Immature natural killer cell (primary cell): ENCODE measurements at regions not wholly inside any gene's neighbourhood (a gene's known extent, or its start where the extent isn't known, plus 50 kb on each side); places are given as distances from the start of the nearest gene placed in this dataset.

Experiments used
- DNase-seq, 3 donors: peaks; one replicate each; pipeline ENCODE4 v3.0.0; 2022; ENCODE audit warnings: mixed read lengths in 1 of 3
- H3K27ac Mint-ChIP-seq, 6 donors: one replicate each; pipeline ENCODE4 v1.8.0; 2020; ENCODE audit warnings: mixed read lengths in 6 of 6, mild to moderate bottlenecking in 5 of 6, inconsistent platforms in 4 of 6, moderate library complexity in 3 of 6
- H3K27me3 Mint-ChIP-seq, 3 donors: one replicate each; pipeline ENCODE4 v1.8.0; 2020 to 2021; ENCODE audit warnings: low read depth in 3 of 3, mild to moderate bottlenecking in 3 of 3, mixed read lengths in 3 of 3, moderate library complexity in 3 of 3, inconsistent platforms in 1 of 3
- H3K36me3 Mint-ChIP-seq, 3 donors: one replicate each; pipeline ENCODE4 v1.8.0; 2020; ENCODE audit warnings: mixed read lengths in 3 of 3, inconsistent platforms in 2 of 3, mild to moderate bottlenecking in 2 of 3
- H3K4me1 Mint-ChIP-seq, 2 donors: one replicate each; pipeline ENCODE4 v1.8.0; 2020; ENCODE audit warnings: inconsistent platforms in 2 of 2, mild to moderate bottlenecking in 2 of 2, mixed read lengths in 2 of 2, moderate library complexity in 1 of 2
- H3K4me3 Mint-ChIP-seq, 5 donors: one replicate each; pipeline ENCODE4 v1.8.0; 2020; ENCODE audit warnings: mild to moderate bottlenecking in 5 of 5, mixed read lengths in 5 of 5, inconsistent platforms in 3 of 5, moderate library complexity in 3 of 5
- H3K9me3 Mint-ChIP-seq, 6 donors: one replicate each; pipeline ENCODE4 v1.8.0; 2020; ENCODE audit warnings: mild to moderate bottlenecking in 6 of 6, mixed read lengths in 6 of 6, inconsistent platforms in 4 of 6, moderate library complexity in 3 of 6

DNA sequence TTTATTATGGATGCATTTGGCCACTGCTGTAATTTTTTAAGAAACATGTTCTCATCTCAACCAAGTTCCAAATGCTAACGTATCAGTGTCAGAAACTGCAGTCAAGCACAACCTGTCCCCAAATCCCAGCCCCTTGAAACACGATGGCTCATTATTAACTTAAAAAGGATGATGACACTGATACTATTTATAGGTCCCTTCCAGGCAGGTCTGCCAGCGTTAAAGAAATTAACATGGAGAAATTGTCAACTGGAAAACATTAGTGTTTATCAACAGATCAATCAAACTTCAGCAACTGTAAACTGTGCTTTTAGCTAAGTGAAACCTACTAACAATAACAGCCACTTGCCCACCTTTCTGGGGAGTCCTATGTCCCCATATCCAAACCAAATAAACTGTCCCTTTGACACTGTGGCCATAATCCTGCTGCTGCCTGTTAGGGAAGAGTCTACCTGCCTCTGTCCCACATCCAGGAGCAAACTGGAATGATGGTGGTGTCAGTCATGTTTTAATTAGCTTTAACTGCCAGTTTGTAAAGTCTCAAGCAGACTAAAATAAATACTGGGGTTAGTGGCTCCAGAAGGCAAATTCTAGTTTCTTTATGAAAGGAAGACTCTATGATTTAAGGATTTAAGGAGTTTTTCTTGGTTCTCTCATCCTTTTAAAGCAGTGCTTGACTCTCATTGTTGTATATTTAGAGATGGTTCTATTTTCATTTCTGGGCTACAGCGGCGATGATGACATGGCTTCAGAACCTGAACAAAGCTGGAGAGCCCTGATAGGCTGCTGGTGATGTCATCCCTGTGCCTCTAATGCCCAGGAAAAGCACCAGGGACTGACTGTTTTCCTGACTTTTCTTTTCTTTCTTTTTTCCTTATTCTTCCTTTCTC is 583.6 kb upstream of the PIK3C3 start:
- Mint-ChIP-seq H3K4me3 (no peak overlapping the region), H3K4me1 (no peaks in the 10 kb centered on the region), H3K9me3 (peaks cover 2 to 32% (median 16%) of the 10 kb centered on the region in 6 donors), H3K27ac (no peak overlapping the region), H3K36me3 (no peaks in the 10 kb centered on the region), H3K27me3 (peaks cover 0 to 2% (median 0%) of the 10 kb centered on the region in 3 donors)
- no peak for DNase-seq

DNA sequence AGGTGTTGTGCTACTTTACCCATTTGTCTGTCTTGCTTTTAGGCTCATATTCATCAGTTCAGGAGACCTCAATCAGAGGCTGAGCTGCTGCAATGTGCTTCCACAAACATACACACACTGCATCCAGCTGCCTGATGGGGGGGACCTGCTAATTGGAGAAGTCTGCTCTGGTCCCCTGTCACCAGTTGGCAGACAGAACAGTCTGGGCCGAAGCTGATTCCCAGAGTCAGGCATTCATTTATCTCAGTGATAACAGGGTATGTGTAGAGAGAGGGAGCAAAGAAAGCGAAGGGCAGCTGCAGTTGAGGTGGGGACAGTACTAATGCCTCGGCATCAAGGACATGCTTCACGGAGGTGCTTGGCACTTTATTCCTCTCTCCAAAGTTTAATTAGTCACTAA is 584.3 kb upstream of the PIK3C3 start:
- DNase-seq = no peak
- H3K4me3 Mint-ChIP-seq = no peak overlapping the region
- H3K27ac Mint-ChIP-seq = no peak overlapping the region
- H3K27me3 Mint-ChIP-seq = no peaks in the 10 kb centered on the region
- no peaks in the 10 kb centered on the region for H3K4me1 Mint-ChIP-seq
- H3K36me3 Mint-ChIP-seq = no peaks in the 10 kb centered on the region
- peaks cover 2 to 26% (median 16%) of the 10 kb centered on the region in 6 donors for H3K9me3 Mint-ChIP-seq

DNA sequence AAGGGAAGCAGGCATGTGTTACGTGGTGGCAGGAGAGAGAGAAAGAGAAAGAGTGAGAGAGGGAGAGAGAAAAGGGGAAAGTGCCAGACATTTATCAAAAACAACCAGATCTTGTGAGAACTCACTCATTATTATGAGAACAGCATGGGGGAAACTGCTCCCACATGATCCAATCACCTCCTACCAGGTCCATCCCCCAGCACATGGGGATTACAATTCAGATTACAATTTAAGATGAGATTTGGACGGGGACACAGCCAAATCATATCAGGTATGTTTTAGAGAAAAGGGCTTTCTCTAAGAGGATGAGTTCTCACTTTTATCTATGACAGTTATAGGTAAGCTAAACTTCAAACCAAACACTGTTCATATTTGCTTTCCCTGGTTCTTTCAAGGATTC is 597.3 kb upstream of the PIK3C3 start:
- Mint-ChIP-seq H3K27ac (no peak overlapping the region), H3K4me1 (no peaks in the 10 kb centered on the region), H3K4me3 (no peak overlapping the region)

DNA sequence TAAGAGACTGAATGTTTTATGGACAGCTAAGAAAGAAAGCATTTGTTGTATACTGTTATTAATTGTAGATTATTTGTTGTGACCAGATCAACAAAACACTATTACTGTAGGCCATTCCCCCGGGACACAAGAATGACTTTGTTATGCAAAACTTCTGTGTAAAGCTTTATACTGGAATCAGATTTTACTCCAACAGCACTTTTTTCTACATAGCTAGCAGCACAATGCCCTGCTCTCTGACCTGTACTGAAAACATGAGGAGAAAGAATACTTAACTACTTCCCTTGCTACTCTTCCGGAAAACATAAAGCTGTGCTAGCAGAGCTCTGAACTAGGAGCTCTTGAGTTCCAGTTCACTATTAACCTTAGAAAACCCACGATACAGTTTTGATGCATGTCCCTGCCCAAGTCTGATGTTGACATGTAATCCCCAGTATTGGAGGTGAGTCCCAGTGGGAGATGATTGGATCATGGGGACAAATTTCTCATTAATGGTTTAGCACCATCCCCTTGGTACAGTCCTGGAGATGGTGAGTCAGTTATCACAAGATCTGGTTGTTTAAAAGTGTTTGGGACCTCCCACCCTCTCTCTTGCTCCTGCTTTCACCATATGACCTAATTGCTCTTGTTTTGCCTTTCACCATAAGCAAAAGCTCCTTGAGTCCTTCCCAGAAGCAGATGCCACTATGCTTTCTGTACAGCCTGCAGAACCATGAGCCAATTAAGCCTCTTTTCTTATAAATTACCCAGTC is 601.1 kb upstream of the PIK3C3 start:
- H3K36me3 Mint-ChIP-seq = no peaks in the 10 kb centered on the region
- H3K27me3 Mint-ChIP-seq = peaks cover 0 to 2% (median 0%) of the 10 kb centered on the region in 3 donors
- no peak overlapping the region for H3K27ac Mint-ChIP-seq
- no peak for DNase-seq
- no peak overlapping the region for H3K4me3 Mint-ChIP-seq
- peaks cover 0 to 33% (median 17%) of the 10 kb centered on the region in 6 donors for H3K9me3 Mint-ChIP-seq
- H3K4me1 Mint-ChIP-seq = no peaks in the 10 kb centered on the region

More for the DNA sequence above, 597.3 kb upstream of the PIK3C3 start:
- no peaks in the 10 kb centered on the region for H3K36me3 Mint-ChIP-seq
- peaks cover 0 to 47% (median 23%) of the 10 kb centered on the region in 6 donors for H3K9me3 Mint-ChIP-seq
- H3K27me3 Mint-ChIP-seq = peaks cover 0 to 2% (median 0%) of the 10 kb centered on the region in 3 donors
- DNase-seq = no peak

- no peak overlapping the region for H3K27ac Mint-ChIP-seq
- no peaks in the 10 kb centered on the region for H3K27me3 Mint-ChIP-seq
- peaks cover 0 to 27% (median 10%) of the 10 kb centered on the region in 6 donors for H3K9me3 Mint-ChIP-seq
Measured at GRCh38 chr18:41351430-41351829, 603.6 kb upstream of the PIK3C3 start.

GRCh38 chr18:41347057-41347456 is 608.0 kb upstream of the PIK3C3 start:
- Mint-ChIP-seq H3K27ac (no peak overlapping the region), H3K36me3 (no peaks in the 10 kb centered on the region), H3K4me1 (no peaks in the 10 kb centered on the region), H3K27me3 (no peaks in the 10 kb centered on the region), H3K9me3 (peaks cover 8 to 29% (median 12%) of the 10 kb centered on the region in 6 donors), H3K4me3 (no peak overlapping the region)
- no peak for DNase-seq

More at GRCh38 chr18:41351430-41351829, 603.6 kb upstream of the PIK3C3 start:
- no peaks in the 10 kb centered on the region for H3K36me3 Mint-ChIP-seq
- H3K4me3 Mint-ChIP-seq = no peak overlapping the region
- DNase-seq = no peak
- no peaks in the 10 kb centered on the region for H3K4me1 Mint-ChIP-seq

GRCh38 chr18:41343808-41344207 is 611.2 kb upstream of the PIK3C3 start:
- peaks cover 11 to 36% (median 21%) of the 10 kb centered on the region in 6 donors for H3K9me3 Mint-ChIP-seq
- H3K27ac Mint-ChIP-seq = no peak overlapping the region
- no peaks in the 10 kb centered on the region for H3K4me1 Mint-ChIP-seq
- H3K36me3 Mint-ChIP-seq = no peaks in the 10 kb centered on the region
- no peaks in the 10 kb centered on the region for H3K27me3 Mint-ChIP-seq
- H3K4me3 Mint-ChIP-seq = no peak overlapping the region
- no peak for DNase-seq

DNA sequence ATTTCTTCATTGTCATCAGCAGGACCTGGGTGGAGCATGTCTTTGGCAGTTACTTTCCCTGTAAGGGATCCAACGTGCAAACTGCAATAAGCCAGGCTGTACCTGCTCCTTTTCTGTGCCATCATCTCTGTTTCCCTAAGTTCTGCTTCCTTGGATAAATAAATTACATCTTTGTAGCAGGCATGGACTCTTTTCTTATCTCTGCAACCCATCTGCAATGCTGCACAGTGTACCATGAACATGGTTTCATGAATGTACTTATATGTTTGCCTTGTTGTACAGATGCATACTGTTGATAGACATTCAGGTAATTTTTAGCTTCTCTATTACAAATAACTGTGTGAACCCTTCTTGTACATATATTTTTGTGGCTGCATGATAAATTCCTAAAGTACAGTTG is 616.7 kb upstream of the PIK3C3 start:
- Mint-ChIP-seq H3K4me3 (no peak overlapping the region), H3K9me3 (peaks cover 12 to 45% (median 24%) of the 10 kb centered on the region in 6 donors), H3K27ac (no peak overlapping the region), H3K4me1 (no peaks in the 10 kb centered on the region), H3K27me3 (no peaks in the 10 kb centered on the region), H3K36me3 (no peaks in the 10 kb centered on the region)
- no peak for DNase-seq

DNA sequence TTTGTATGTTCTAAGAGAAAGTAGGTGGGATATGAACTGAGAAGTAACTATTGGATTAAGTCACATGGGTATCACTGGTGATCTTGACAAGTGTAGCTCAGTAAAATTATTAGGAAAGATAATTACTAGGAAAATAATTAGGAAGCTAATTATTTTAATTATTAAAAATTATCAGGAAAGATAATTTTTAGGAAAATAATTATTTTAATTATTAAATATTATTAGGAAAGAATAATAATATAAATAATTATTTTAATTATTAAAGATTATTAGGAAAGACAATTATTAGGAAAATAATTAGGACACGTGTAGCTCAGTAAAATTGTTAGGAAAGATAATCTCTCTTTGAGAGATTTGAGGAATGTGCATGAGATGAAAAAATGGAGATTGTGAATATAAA is 623.4 kb upstream of the PIK3C3 start:
- no peak for DNase-seq
- no peak overlapping the region for H3K27ac Mint-ChIP-seq
- peaks cover 8 to 37% (median 18%) of the 10 kb centered on the region in 6 donors for H3K9me3 Mint-ChIP-seq
- H3K4me3 Mint-ChIP-seq = no peak overlapping the region
- peaks cover 0 to 6% (median 3%) of the 10 kb centered on the region in 3 donors for H3K36me3 Mint-ChIP-seq
- no peaks in the 10 kb centered on the region for H3K27me3 Mint-ChIP-seq
- H3K4me1 Mint-ChIP-seq = peaks cover 0 to 2% of the 10 kb centered on the region in 2 donors

GRCh38 chr18:41326311-41326710 is 628.7 kb upstream of the PIK3C3 start:
- Mint-ChIP-seq H3K9me3 (peaks cover 8 to 53% (median 16%) of the 10 kb centered on the region in 6 donors), H3K4me3 (no peak overlapping the region), H3K27ac (no peak overlapping the region), H3K4me1 (peaks cover 0 to 2% of the 10 kb centered on the region in 2 donors), H3K36me3 (peaks cover 0 to 6% (median 3%) of the 10 kb centered on the region in 3 donors), H3K27me3 (no peaks in the 10 kb centered on the region)
- DNase-seq = no peak

DNA sequence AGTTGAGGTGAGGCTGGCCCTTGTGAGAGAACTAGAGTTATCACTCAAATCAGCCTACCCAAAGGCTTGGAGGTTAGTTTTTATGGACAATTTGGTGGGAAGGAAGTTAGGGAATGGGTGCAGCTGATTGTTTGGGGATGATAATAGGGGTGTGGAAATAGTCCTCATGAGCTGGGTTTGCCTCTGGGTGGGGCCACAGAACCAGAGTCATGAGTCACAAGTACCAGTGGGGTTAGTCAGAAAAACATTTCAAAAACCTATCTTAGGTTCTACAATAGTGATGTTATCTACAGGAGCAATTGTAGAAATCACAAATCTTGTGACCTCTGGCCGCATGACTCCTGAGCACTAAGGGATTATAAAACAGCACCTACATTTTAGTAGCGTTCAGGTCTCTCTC is 630.1 kb upstream of the PIK3C3 start:
- Mint-ChIP-seq H3K4me3 (no peak overlapping the region), H3K27ac (no peak overlapping the region), H3K9me3 (peaks cover 11 to 60% (median 16%) of the 10 kb centered on the region in 6 donors), H3K4me1 (peaks cover 0 to 2% of the 10 kb centered on the region in 2 donors), H3K36me3 (peaks cover 0 to 6% (median 3%) of the 10 kb centered on the region in 3 donors), H3K27me3 (no peaks in the 10 kb centered on the region)
- no peak for DNase-seq

GRCh38 chr18:41324020-41324791 is 630.8 kb upstream of the PIK3C3 start:
- no peak for DNase-seq
- Mint-ChIP-seq H3K9me3 (peaks cover 7 to 58% (median 14%) of the 10 kb centered on the region in 6 donors), H3K27me3 (no peaks in the 10 kb centered on the region), H3K36me3 (peaks cover 0 to 3% (median 3%) of the 10 kb centered on the region in 3 donors), H3K4me3 (no peak overlapping the region), H3K27ac (no peak overlapping the region), H3K4me1 (peaks cover 0 to 2% of the 10 kb centered on the region in 2 donors)

- DNase-seq = no peak
- no peak overlapping the region for H3K27ac Mint-ChIP-seq
- H3K27me3 Mint-ChIP-seq = no peaks in the 10 kb centered on the region
- H3K4me3 Mint-ChIP-seq = no peak overlapping the region
- peaks cover 7 to 63% (median 16%) of the 10 kb centered on the region in 6 donors for H3K9me3 Mint-ChIP-seq
- H3K36me3 Mint-ChIP-seq = peaks cover 0 to 3% (median 3%) of the 10 kb centered on the region in 3 donors
- peaks cover 0 to 2% of the 10 kb centered on the region in 2 donors for H3K4me1 Mint-ChIP-seq
Measured at GRCh38 chr18:41323044-41323443, 632.0 kb upstream of the PIK3C3 start.
